Cardiac fibroblast (primary cell): ENCODE measurements at regions not wholly inside any gene's neighbourhood (a gene's known extent, or its start where the extent isn't known, plus 50 kb on each side); places are given as distances from the start of the nearest gene placed in this dataset.
"Not testable (repeated sequence)": the region's sequence is repeated elsewhere in the genome, so short reads cannot be mapped to it uniquely, and the experiment has no call there.

Experiments
- DNase-seq, 2 donors: peaks; one replicate each; pipeline versions ENCODE4 v3.0.0 to v3.0.0-alpha.2; 2010; ENCODE audit warnings: low read depth in 2 of 2
- H3K4me3 ChIP-seq, 2 donors: replicated peaks in 1 of 2; 1 replicate in 1 of 2; 2 replicates in 1 of 2; pipeline ENCODE4 v1.5.1; 2011; ENCODE audit warnings: low read depth in 2 of 2, low read length in 2 of 2, mild to moderate bottlenecking in 2 of 2, moderate library complexity in 1 of 2
- CTCF ChIP-seq: IDR thresholded peaks from one replicate; pipeline ENCODE4 v1.5.1; 2011; ENCODE audit warnings: low read depth, mild to moderate bottlenecking, low read length, inconsistent platforms

GRCh38 chr2:49693961-49694360 is 539.6 kb upstream of the FSHR start:
- TF ChIP-seq CTCF, result no peak
- DNase-seq, result no peak
- H3K4me3 ChIP-seq, result no peak overlapping the region

GRCh38 chr2:49692022-49692421 is 537.7 kb upstream of the FSHR start:
- not testable (repeated sequence) for H3K4me3 ChIP-seq

GRCh38 chr2:49687918-49688317 is 533.6 kb upstream of the FSHR start:
- peak; percentile 2 to 3 for DNase-seq
- peak; percentile 8 for TF ChIP-seq CTCF
- no peak overlapping the region for H3K4me3 ChIP-seq

More at GRCh38 chr2:49692022-49692421, 537.7 kb upstream of the FSHR start:
- not testable (repeated sequence) for DNase-seq

GRCh38 chr2:49686897-49687442 is 532.7 kb upstream of the FSHR start:
- DNase-seq, result no peak
- TF ChIP-seq CTCF, result no peak
- H3K4me3 ChIP-seq, result no peak overlapping the region

GRCh38 chr2:49686291-49686690 is 532.0 kb upstream of the FSHR start:
- DNase-seq, result no peak
- no peak for TF ChIP-seq CTCF
- no peak overlapping the region for H3K4me3 ChIP-seq

- no peak for TF ChIP-seq CTCF
- DNase-seq, result no peak
- H3K4me3 ChIP-seq, result no peak overlapping the region
Measured at GRCh38 chr2:49677227-49677626, 522.9 kb upstream of the FSHR start.

GRCh38 chr2:49664827-49665226 is 510.5 kb upstream of the FSHR start:
- TF ChIP-seq CTCF, result no peak
- no peak for DNase-seq
- H3K4me3 ChIP-seq, result no peak overlapping the region
